NB4 (cell line): ENCODE measurements at regions not wholly inside any gene's neighbourhood (a gene's known extent, or its start where the extent isn't known, plus 50 kb on each side); places are given as distances from the start of the nearest gene placed in this dataset.

Source experiments
- CTCF ChIP-seq: IDR thresholded peaks from one replicate; pipeline ENCODE4 v1.5.1; 2012; ENCODE audit warnings: low read depth, low read length
- MYC ChIP-seq: IDR thresholded peaks from 2 replicates; pipeline ENCODE4 v1.6.1; 2011; ENCODE audit warnings: low read depth, low read length
- POLR2A ChIP-seq: IDR thresholded peaks from 2 replicates; pipeline ENCODE4 v1.6.1; 2011; ENCODE audit warnings: mild to moderate bottlenecking; ENCODE audit not compliant: insufficient read length; ENCODE audit errors: extremely low read depth

DNA sequence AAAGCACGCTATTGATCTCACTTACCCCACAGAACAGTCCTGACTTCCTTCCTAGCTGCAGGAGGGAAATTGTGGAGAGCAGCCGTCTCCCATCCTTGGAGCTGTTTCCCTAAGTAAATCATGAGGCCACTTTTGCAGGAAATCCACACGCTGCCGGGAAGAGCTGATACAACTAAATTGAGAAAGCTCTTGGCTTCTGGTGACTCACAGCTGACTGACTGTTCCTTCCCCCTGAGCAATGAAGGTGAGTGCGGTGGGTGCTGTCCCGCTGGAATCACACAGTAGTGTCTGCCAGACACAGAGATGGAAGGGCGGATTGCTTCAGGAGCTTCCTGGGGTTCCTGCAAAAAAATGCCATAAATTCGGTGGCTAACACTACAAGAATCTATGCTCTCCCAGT, 268.9 kb downstream of the ASMT start:
- no peak for TF ChIP-seq POLR2A
- no peak for TF ChIP-seq CTCF
- TF ChIP-seq MYC, result no peak
